ENCODE measurements at regions not wholly inside any gene's neighbourhood (a gene's known extent, or its start where the extent isn't known, plus 50 kb on each side); places are given as distances from the start of the nearest gene placed in this dataset.

GRCh38 chr6:145087034-145087433, 648.3 kb downstream of the EPM2A start:
- Histone ChIP-seq H3K36me3 (ENCODE audit: insufficient read depth, low read length) (no peaks in the 10 kb centered on the region), H3K9me2 (ENCODE audit: low read depth, low read length) (no peaks in the 10 kb centered on the region), H3K79me2 (ENCODE audit: insufficient read depth, low read length) (no peaks in the 10 kb centered on the region), H3K9me3 (ENCODE audit: low read length) (no peaks in the 10 kb centered on the region), H3F3A (ENCODE audit: insufficient read depth, low read length) (no peaks in the 10 kb centered on the region), H3K27ac (ENCODE audit: low read depth, low read length, poor library complexity, severe bottlenecking) (no peak overlapping the region), H2AFZ (ENCODE audit: low read length) (no peak overlapping the region), H3K4me2 (ENCODE audit: low read length) (no peak overlapping the region), H3K27me3 (ENCODE audit: insufficient read depth, low read length) (no peaks in the 10 kb centered on the region), H3K9ac (ENCODE audit: low read length) (no peak overlapping the region), H3K4me3 (ENCODE audit: low read depth, low read length, poor library complexity, severe bottlenecking) (no peak overlapping the region), H3K4me1 (ENCODE audit: insufficient read depth, low read length, severe bottlenecking) (no peaks in the 10 kb centered on the region), H4K20me1 (ENCODE audit: insufficient read depth, low read length) (no peaks in the 10 kb centered on the region)
- TF ChIP-seq EZH2 (IDR thresholded peaks at IDR 0.05; ENCODE audit: borderline replicate concordance, low read length) (no peak), CTCF (IDR thresholded peaks at IDR 0.05; ENCODE audit: low read length) (no peak)

- H3K9me2 ChIP-seq (ENCODE audit: low read depth, low read length): no peaks in the 10 kb centered on the region
- H3K9me3 ChIP-seq (ENCODE audit: low read length): no peaks in the 10 kb centered on the region
- no peaks in the 10 kb centered on the region for H3K79me2 ChIP-seq (ENCODE audit: insufficient read depth, low read length)
- no peak overlapping the region for H3K27ac ChIP-seq (ENCODE audit: low read depth, low read length, poor library complexity, severe bottlenecking)
- no peak overlapping the region for H2AFZ ChIP-seq (ENCODE audit: low read length)
- H3K27me3 ChIP-seq (ENCODE audit: insufficient read depth, low read length): no peaks in the 10 kb centered on the region
- TF ChIP-seq CTCF (IDR thresholded peaks at IDR 0.05; ENCODE audit: low read length) (no peak), EZH2 (IDR thresholded peaks at IDR 0.05; ENCODE audit: borderline replicate concordance, low read length) (no peak)
- H3K4me1 ChIP-seq (ENCODE audit: insufficient read depth, low read length, severe bottlenecking): no peaks in the 10 kb centered on the region
- H3K36me3 ChIP-seq (ENCODE audit: insufficient read depth, low read length): no peaks in the 10 kb centered on the region
- H3K4me3 ChIP-seq (ENCODE audit: low read depth, low read length, poor library complexity, severe bottlenecking): no peak overlapping the region
- H3K9ac ChIP-seq (ENCODE audit: low read length): no peak overlapping the region
- H3K4me2 ChIP-seq (ENCODE audit: low read length): no peak overlapping the region
- no peaks in the 10 kb centered on the region for H4K20me1 ChIP-seq (ENCODE audit: insufficient read depth, low read length)
- no peaks in the 10 kb centered on the region for H3F3A ChIP-seq (ENCODE audit: insufficient read depth, low read length)
These were observed 644.3 kb downstream of the EPM2A start for GRCh38 chr6:145090801-145091585.

GRCh38 chr6:145091586-145092142, 643.7 kb downstream of the EPM2A start:
- no peaks in the 10 kb centered on the region for H3K27me3 ChIP-seq (ENCODE audit: insufficient read depth, low read length)
- no peak overlapping the region for H3K9ac ChIP-seq (ENCODE audit: low read length)
- no peaks in the 10 kb centered on the region for H3K9me3 ChIP-seq (ENCODE audit: low read length)
- no peaks in the 10 kb centered on the region for H3K79me2 ChIP-seq (ENCODE audit: insufficient read depth, low read length)
- H3K27ac ChIP-seq (ENCODE audit: low read depth, low read length, poor library complexity, severe bottlenecking): no peak overlapping the region
- TF ChIP-seq CTCF (IDR thresholded peaks at IDR 0.05; ENCODE audit: low read length) (no peak), EZH2 (IDR thresholded peaks at IDR 0.05; ENCODE audit: borderline replicate concordance, low read length) (no peak)
- H3K9me2 ChIP-seq (ENCODE audit: low read depth, low read length): no peaks in the 10 kb centered on the region
- no peak overlapping the region for H3K4me2 ChIP-seq (ENCODE audit: low read length)
- H3K4me1 ChIP-seq (ENCODE audit: insufficient read depth, low read length, severe bottlenecking): no peaks in the 10 kb centered on the region
- H2AFZ ChIP-seq (ENCODE audit: low read length): no peak overlapping the region
- no peaks in the 10 kb centered on the region for H3K36me3 ChIP-seq (ENCODE audit: insufficient read depth, low read length)
- no peak overlapping the region for H3K4me3 ChIP-seq (ENCODE audit: low read depth, low read length, poor library complexity, severe bottlenecking)
- H4K20me1 ChIP-seq (ENCODE audit: insufficient read depth, low read length): no peaks in the 10 kb centered on the region
- no peaks in the 10 kb centered on the region for H3F3A ChIP-seq (ENCODE audit: insufficient read depth, low read length)

Measured in OCI-LY1 (cell line).